SK-N-SH (cell line): ENCODE measurements at regions not wholly inside any gene's neighbourhood (a gene's known extent, or its start where the extent isn't known, plus 50 kb on each side); places are given as distances from the start of the nearest gene placed in this dataset.

Source experiments
- CTCF ChIA-PET: fragments of 300-600, 350-600 bp; formaldehyde crosslinking; extraction: SDS; loops from one replicate; lab custom pipeline; 2021; lab: Yijun Ruan, JAX
- POLR2A ChIA-PET: fragments of 350-600 bp; sonication (Branson Sonifier 250); formaldehyde crosslinking; extraction: SDS; loops from one replicate; lab custom pipeline; 2020; ENCODE audit warnings: antibody characterized with exemption, inconsistent platforms; lab: Yijun Ruan, JAX
- DNase-seq: peaks from one replicate; pipeline ENCODE4 v3.0.0; 2012
- H2AFZ ChIP-seq: fragments of 200-600 bp; sonication (generic); 2 replicates; pipeline ENCODE4 v1.8.1; 2016; ENCODE audit warnings: antibody characterized with exemption, mild to moderate bottlenecking, low read depth
- H3F3A ChIP-seq: fragments of 200-600 bp; sonication (generic); replicated peaks from 2 replicates; pipeline ENCODE3; 2016; ENCODE audit warnings: antibody characterized with exemption, mild to moderate bottlenecking; ENCODE audit not compliant: insufficient read depth
- H3K27ac ChIP-seq, 2 experiments: fragments of 200-500 bp in 1 of 2; fragments of 200-600 bp in 1 of 2; sonication (Bioruptor generic) in 1 of 2; sonication (generic), shearing (Covaris generic) in 1 of 2; 2 replicates each; pipeline versions ENCODE4 v1.5.1 to v1.6.1; 2014 to 2016; ENCODE audit warnings: low read depth in 2 of 2, inconsistent platforms in 1 of 2, low read length in 1 of 2, mild to moderate bottlenecking in 1 of 2, mixed read lengths in 1 of 2
- H3K27me3 ChIP-seq: fragments of 200-600 bp; sonication (generic), shearing (Covaris generic); 2 replicates; pipeline ENCODE4 v1.6.1; 2016; ENCODE audit warnings: mixed run types; ENCODE audit not compliant: insufficient read depth
- H3K36me3 ChIP-seq, 2 experiments: fragments of 200-500 bp in 1 of 2; fragments of 200-600 bp in 1 of 2; sonication (Bioruptor generic) in 1 of 2; sonication (generic) in 1 of 2; replicated peaks in 1 of 2; 2 replicates each; pipeline versions ENCODE3 to v1.5.1; 2014 to 2016; ENCODE audit warnings: low read length in 1 of 2, mild to moderate bottlenecking in 1 of 2; ENCODE audit not compliant: insufficient read depth in 2 of 2, control insufficient read depth in 1 of 2
- H3K4me1 ChIP-seq, 2 experiments: fragments of 200-500 bp in 1 of 2; fragments of 200-600 bp in 1 of 2; sonication (Bioruptor generic) in 1 of 2; sonication (generic), shearing (Covaris generic) in 1 of 2; 2 replicates each; pipeline versions ENCODE4 v1.5.1 to v1.6.1; 2014 to 2016; ENCODE audit warnings: low read depth in 1 of 2, low read length in 1 of 2, mixed run types in 1 of 2; ENCODE audit not compliant: insufficient read depth in 2 of 2, control insufficient read depth in 1 of 2
- H3K4me2 ChIP-seq: fragments of 200-600 bp; sonication (generic), shearing (Covaris generic); 2 replicates; pipeline ENCODE4 v1.6.1; 2017; ENCODE audit warnings: mixed run types
- H3K4me3 ChIP-seq, 2 experiments: fragments of 200-500 bp in 1 of 2; fragments of 200-600 bp in 1 of 2; sonication (Bioruptor generic) in 1 of 2; sonication (generic), shearing (Covaris generic) in 1 of 2; 2 replicates each; pipeline versions ENCODE4 v1.5.1 to v1.8.1; 2014 to 2016; ENCODE audit warnings: low read depth in 2 of 2, inconsistent platforms in 1 of 2, low read length in 1 of 2, mild to moderate bottlenecking in 1 of 2, mixed read lengths in 1 of 2, moderate library complexity in 1 of 2
- H3K79me2 ChIP-seq: fragments of 200-600 bp; sonication (generic); 2 replicates; pipeline ENCODE4 v1.8.1; 2017; ENCODE audit warnings: mild to moderate bottlenecking; ENCODE audit not compliant: insufficient read depth
- H3K9ac ChIP-seq: fragments of 200-600 bp; sonication (generic); 2 replicates; pipeline ENCODE4 v1.6.1; 2017; ENCODE audit warnings: mixed run types
- H3K9me2 ChIP-seq: fragments of 200-600 bp; sonication (generic); 2 replicates; pipeline ENCODE4 v1.6.1; 2017; ENCODE audit warnings: mixed run types
- H3K9me3 ChIP-seq: fragments of 200-600 bp; sonication (generic); 2 replicates; pipeline ENCODE4 v1.6.1; 2017; ENCODE audit warnings: mixed run types, mild to moderate bottlenecking, moderate library complexity
- H4K20me1 ChIP-seq: fragments of 200-600 bp; sonication (generic); 2 replicates; pipeline ENCODE4 v1.6.1; 2017; ENCODE audit warnings: mild to moderate bottlenecking, mixed run types; ENCODE audit not compliant: insufficient read depth
- CHD2 ChIP-seq: fragments of 150-350 bp; IDR thresholded peaks from 2 replicates; pipeline ENCODE4 v1.6.1; 2018; ENCODE audit warnings: low read length; ENCODE audit not compliant: partially characterized antibody
- CTCF ChIP-seq: fragments of 200-600 bp; sonication (generic); IDR thresholded peaks from 2 replicates; pipeline ENCODE4 v1.6.1; 2017; ENCODE audit warnings: antibody characterized with exemption, mild to moderate bottlenecking, moderate library complexity
- ELF1 ChIP-seq: IDR thresholded peaks from 2 replicates; pipeline ENCODE4 v1.4.0; 2012
- MXI1 ChIP-seq: IDR thresholded peaks from 2 replicates; pipeline ENCODE4 v1.6.1; 2012; ENCODE audit warnings: mild to moderate bottlenecking, low read depth, low read length, improper control_type of control experiment
- POLR2AphosphoS5 ChIP-seq: IDR thresholded peaks from 2 replicates; pipeline ENCODE4 v1.6.1; 2012; ENCODE audit warnings: low read depth, low read length
- RAD21 ChIP-seq: IDR thresholded peaks from 2 replicates; pipeline ENCODE4 v1.6.1; 2012; ENCODE audit warnings: mild to moderate bottlenecking, low read length
- RCOR1 ChIP-seq: fragments of 150-350 bp; IDR thresholded peaks from 2 replicates; pipeline ENCODE4 v1.6.1; 2017; ENCODE audit warnings: antibody characterized with exemption, low read length
- RXRA ChIP-seq: IDR thresholded peaks from 2 replicates; pipeline ENCODE4 v1.4.0; 2012; ENCODE audit warnings: low read depth, mild to moderate bottlenecking, borderline replicate concordance
- SIN3A ChIP-seq: IDR thresholded peaks from 2 replicates; pipeline ENCODE4 v1.6.1; 2012; ENCODE audit warnings: low read depth, mild to moderate bottlenecking, low read length, moderate library complexity, borderline replicate concordance
- USF2 ChIP-seq: fragments of 150-350 bp; IDR thresholded peaks from 2 replicates; pipeline ENCODE4 v1.6.1; 2017; ENCODE audit warnings: antibody characterized with exemption, low read length, low read depth, borderline replicate concordance
- YY1 ChIP-seq: IDR thresholded peaks from 2 replicates; pipeline ENCODE4 v1.4.0; 2012; ENCODE audit warnings: low read depth, mild to moderate bottlenecking
- ZBTB33 ChIP-seq: IDR thresholded peaks from 2 replicates; pipeline ENCODE4 v1.4.0; 2012; ENCODE audit warnings: low read depth, borderline replicate concordance
- WGBS: methylation state at CpG from one replicate; pipeline ENCODE4 v1.1.6; 2017; ENCODE audit warnings: low lambda C conversion rate; 5-methylcytosine and 5-hydroxymethylcytosine counted together

GRCh38 chr3:165476399-165477060 lies 280.3 kb upstream of the SLITRK3 start:
- Histone ChIP-seq H3K9me2 (no peaks in the 10 kb centered on the region), H3K27me3 (no peaks in the 10 kb centered on the region), H3K27ac (no peak overlapping the region), H3K79me2 (no peaks in the 10 kb centered on the region), H3K4me2 (no peak overlapping the region), H3K4me1 (no peaks in the 10 kb centered on the region), H3K9ac (no peak overlapping the region), H3K36me3 (no peaks in the 10 kb centered on the region), H3F3A (no peaks in the 10 kb centered on the region), H3K4me3 (no peak overlapping the region), H3K9me3 (no peaks in the 10 kb centered on the region), H2AFZ (no peak overlapping the region), H4K20me1 (no peaks in the 10 kb centered on the region)
- ChIA-PET CTCF (no interaction called here), POLR2A (no interaction called here)
- no peak for DNase-seq
- WGBS: 23% methylated on average over 4 of the region's 4 CpGs
- TF ChIP-seq RAD21 (no peak), RCOR1 (no peak), ZBTB33 (no peak), CTCF (no peak), YY1 (no peak), CHD2 (no peak), POLR2AphosphoS5 (no peak), ELF1 (no peak)

- Histone ChIP-seq H2AFZ (0 out of 2 replicates have a peak overlapping the region, but pooled peaks have one; percentile 51), H3F3A (no peaks in the 10 kb centered on the region), H3K27ac (peak overlapping the region in 1 of 2 experiments; percentile 44; a peak in 2 of 4 replicates), H3K9me2 (no peaks in the 10 kb centered on the region), H4K20me1 (no peaks in the 10 kb centered on the region), H3K4me2 (peak overlapping the region; percentile 27; the same call in 1 of the 2 replicates), H3K9ac (no peak overlapping the region), H3K9me3 (no peaks in the 10 kb centered on the region), H3K27me3 (no peaks in the 10 kb centered on the region), H3K4me3 (no peak overlapping the region), H3K79me2 (no peaks in the 10 kb centered on the region), H3K4me1 (no peaks in the 10 kb centered on the region), H3K36me3 (no peaks in the 10 kb centered on the region)
- WGBS: 15% methylated on average over 4 of the region's 4 CpGs
- no peak for DNase-seq
- TF ChIP-seq MXI1 (no peak), RXRA (no peak), SIN3A (no peak), USF2 (no peak)
- ChIA-PET CTCF (no interaction called here), POLR2A (no interaction called here)
These were observed 270.7 kb upstream of the SLITRK3 start for GRCh38 chr3:165466856-165467255.
